ENCODE measurements at regions not wholly inside any gene's neighbourhood (a gene's known extent, or its start where the extent isn't known, plus 50 kb on each side); places are given as distances from the start of the nearest gene placed in this dataset.
"Not testable (repeated sequence)": the region's sequence is repeated elsewhere in the genome, so short reads cannot be mapped to it uniquely, and the experiment has no call there.

DNA sequence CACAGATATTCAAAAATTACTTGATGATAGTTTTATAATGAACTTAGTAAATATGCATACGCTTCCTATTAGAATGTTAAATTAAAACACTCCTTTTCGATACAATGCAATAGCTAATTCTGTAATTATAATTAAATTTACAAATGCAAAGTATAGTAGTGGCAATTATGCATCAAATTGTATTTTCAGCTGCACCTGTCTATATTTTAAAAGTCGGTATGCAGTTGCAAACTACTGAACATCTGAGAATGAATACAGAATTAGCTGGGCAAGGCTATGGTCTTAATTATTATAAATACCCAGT, 110.4 kb upstream of the ARHGAP42 start:
- FAIRE-seq: no peak
- no peak for DNase-seq (ENCODE audit: insufficient read length, low spot score)

DNA sequence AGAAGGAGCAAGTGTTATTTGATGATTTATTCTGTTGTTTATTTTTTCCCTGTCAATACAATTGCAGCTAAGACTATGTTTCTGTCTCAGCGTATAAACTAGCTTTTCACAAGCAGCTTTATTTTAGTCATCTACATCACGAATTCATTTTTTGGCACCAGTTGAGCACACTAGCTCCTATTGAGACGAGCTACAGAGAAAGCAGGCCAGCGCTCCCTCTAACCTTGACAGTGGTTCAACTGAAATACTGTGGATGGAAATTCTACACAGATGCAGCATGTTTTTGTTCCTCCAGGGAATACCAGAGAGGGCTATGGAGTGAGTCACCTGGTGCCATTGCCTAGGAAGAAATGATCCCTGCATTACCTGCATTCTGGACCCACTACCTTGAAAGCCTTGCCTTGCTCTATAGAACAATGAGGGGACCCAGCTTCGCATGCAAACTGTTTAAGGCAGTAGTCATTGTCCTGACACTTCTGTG, 108.2 kb upstream of the ARHGAP42 start:
- FAIRE-seq: no peak
- DNase-seq (ENCODE audit: insufficient read length, low spot score): no peak

DNA sequence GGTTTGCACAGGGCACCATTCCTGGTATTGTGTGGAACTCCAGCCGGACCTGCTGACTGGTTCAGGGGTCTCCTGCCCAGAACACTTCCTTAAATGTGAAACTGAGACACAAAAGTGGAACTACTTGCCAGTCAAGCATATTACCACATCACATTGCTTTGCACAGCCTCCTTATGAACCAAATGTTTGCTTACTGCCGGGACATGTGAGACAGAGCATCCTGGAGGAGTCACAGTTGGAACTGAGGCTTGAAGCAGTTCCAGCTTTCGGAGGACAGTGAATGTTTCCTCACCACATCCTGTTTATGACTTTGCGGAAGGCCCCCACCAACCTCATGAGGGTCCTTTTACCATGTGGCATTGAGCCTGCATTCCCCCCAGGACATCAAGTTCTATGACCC, 105.8 kb upstream of the ARHGAP42 start:
- no peak for DNase-seq (ENCODE audit: insufficient read length, low spot score)

DNA sequence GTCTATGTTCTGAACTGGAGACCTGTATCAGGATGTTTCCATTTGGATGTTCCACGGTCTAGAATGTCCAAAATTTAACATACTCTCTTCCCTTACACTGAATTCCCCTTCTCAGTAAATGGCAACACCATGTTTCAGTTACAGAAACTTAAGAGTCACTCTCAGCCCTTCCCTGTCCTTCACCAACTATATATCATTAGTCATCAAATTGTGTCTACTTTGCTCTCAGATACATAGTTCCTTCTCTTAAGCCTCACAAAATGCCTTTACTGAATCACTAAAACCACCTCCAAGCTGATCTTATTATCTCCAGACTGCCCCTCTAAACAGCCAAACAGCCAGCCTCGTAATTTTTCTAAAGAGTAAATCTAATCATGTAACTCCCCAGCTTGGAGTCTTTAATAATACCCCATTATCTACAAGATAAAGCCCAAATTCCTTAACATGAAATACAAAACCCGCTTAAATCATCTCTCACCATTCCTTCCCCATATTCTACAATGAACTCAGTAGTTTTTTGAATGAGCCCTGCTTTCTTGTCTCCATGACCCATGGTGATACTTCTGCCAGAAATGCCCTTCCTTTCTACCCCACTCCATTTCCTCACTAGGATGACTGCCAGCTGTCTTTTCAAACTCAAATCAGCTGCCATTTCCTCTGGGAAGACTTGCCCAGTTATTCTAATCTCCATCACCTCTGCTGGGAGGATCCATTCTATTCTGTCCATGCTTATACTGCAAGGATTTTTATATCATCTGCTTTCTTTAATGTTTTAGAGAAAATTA, 102.7 kb upstream of the ARHGAP42 start:
- DNase-seq (ENCODE audit: insufficient read length, low spot score) (no peak), FAIRE-seq (no peak)

More for the DNA sequence above, 105.8 kb upstream of the ARHGAP42 start:
- no peak for FAIRE-seq

- no peak for DNase-seq (ENCODE audit: insufficient read length, low spot score)
- FAIRE-seq: no peak
Measured at GRCh38 chr11:100585728-100586127, 101.4 kb upstream of the ARHGAP42 start.

DNA sequence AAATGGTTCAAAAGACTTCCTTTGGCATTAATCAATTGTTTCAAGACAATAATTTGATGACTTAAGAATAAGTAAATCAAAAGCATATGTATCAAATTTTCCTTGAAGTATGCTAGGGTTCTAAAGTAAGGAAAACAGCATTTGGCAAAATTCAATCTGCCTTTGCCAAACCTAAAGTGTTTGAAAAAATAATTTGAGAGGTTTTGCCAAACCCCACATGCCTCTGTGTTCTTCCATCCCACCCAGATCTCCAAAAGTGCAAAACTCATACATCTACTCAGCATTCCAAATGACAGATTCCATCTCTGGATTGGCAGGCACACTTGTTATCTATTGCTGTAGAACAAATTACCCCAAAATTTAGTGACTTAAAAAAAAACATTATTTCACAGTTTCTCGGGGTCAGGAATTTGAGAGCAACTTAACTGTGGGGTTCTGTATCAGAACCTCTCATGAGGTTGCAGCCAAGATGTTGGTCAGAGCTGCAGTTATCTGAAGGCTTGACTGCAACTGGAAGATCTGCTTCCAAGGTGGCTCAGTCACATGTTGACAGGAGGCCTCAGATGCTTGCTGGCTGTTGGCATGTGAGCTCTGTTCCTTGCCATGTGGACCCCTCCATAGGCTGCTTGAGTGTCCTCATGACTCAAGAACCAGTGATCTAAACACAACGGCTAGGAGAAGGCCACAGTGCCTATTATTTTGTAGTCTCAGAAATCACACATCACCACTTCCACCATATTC, 100.6 kb upstream of the ARHGAP42 start:
- no peak for DNase-seq (ENCODE audit: insufficient read length, low spot score)
- no peak for FAIRE-seq

DNA sequence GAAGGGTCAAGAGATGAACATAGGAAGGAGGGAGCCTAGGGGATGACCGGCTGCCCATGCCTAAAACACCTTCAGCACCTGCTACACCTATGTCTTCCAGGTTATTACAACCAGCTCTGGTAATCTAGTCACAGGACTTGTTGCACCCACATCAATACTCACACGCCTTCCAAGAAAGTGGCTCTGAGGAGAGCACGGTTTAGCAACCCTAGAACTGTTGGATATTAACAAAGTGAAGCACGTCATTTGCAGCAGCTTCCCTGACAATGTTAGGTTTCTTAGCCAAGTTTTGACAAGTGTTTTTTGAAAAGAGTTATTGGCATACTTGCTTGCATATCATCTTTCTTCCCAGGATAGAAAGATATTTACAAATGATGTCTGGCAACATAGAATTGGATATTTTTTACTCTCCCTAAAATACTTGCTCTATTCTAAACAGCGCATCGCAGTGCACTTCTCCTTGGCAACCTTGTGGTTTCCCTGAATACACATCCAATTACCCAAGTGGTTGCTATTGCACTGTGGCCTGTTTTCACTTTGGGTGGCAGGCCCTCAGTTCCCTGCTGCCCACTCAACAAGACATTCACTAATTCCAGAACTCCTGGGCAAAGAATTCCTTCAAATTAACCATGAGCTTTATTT, 94.3 kb upstream of the ARHGAP42 start:
- DNase-seq (ENCODE audit: insufficient read length, low spot score) (no peak), FAIRE-seq (no peak)

DNA sequence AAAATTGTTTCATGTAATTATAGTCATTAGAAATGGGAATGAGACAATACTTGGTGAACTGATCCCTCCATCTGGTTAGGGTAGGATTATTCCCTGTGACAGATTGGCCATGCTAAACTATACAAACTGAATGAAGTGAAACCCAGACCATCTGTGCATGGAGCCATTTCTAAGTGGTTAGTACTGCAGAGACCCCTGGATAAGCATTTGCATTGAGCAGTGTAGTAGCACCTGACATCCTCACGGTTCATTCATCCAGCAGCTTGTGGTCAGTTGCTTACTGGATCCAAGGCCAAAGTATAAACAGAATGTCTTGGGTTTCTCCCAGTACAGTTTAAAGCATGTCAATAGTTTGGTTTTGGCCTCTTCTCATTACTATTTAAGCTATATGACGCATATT, 93.8 kb upstream of the ARHGAP42 start:
- DNase-seq (ENCODE audit: insufficient read length, low spot score): no peak
- FAIRE-seq: no peak

GRCh38 chr11:100594320-100594719, 92.8 kb upstream of the ARHGAP42 start:
- no peak for DNase-seq (ENCODE audit: insufficient read length, low spot score)
- no peak for FAIRE-seq

GRCh38 chr11:100600941-100601340, 86.1 kb upstream of the ARHGAP42 start:
- DNase-seq (ENCODE audit: insufficient read length, low spot score) (no peak), FAIRE-seq (no peak)

GRCh38 chr11:100602716-100603115, 84.4 kb upstream of the ARHGAP42 start:
- FAIRE-seq (no peak), DNase-seq (ENCODE audit: insufficient read length, low spot score) (no peak)

- DNase-seq (ENCODE audit: insufficient read length, low spot score); FAIRE-seq: not testable (repeated sequence)
Measured at GRCh38 chr11:100607761-100608160, 79.3 kb upstream of the ARHGAP42 start.

DNA sequence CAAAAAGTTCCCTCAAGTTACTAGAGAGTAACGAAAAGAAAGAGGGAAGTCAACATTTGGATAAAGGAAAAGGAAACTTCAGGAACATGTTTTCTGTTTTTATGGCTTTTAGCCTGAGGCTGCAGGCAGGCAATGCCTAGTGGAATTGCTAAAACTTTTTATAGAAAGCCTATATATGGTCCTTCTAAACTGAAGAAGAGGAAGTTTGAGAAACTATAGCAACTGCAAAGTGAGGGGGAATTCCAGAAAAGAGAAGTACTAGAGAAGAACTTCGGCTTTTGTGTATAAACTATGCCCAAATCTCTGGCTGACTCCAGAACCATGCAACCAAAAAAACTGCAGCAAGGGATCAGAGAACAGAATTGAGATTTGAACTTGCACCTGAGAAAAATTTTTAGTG, 74.3 kb upstream of the ARHGAP42 start:
- DNase-seq (ENCODE audit: insufficient read length, low spot score): no peak
- no peak for FAIRE-seq

- DNase-seq (ENCODE audit: insufficient read length, low spot score) (no peak), FAIRE-seq (no peak)
Measured at GRCh38 chr11:100618914-100619313, 68.2 kb upstream of the ARHGAP42 start.

- no peak for FAIRE-seq
- no peak for DNase-seq (ENCODE audit: insufficient read length, low spot score)
Measured at GRCh38 chr11:100619484-100619883, 67.6 kb upstream of the ARHGAP42 start.

GRCh38 chr11:100622404-100622803, 64.7 kb upstream of the ARHGAP42 start:
- no peak for DNase-seq (ENCODE audit: insufficient read length, low spot score)
- no peak for FAIRE-seq

DNA sequence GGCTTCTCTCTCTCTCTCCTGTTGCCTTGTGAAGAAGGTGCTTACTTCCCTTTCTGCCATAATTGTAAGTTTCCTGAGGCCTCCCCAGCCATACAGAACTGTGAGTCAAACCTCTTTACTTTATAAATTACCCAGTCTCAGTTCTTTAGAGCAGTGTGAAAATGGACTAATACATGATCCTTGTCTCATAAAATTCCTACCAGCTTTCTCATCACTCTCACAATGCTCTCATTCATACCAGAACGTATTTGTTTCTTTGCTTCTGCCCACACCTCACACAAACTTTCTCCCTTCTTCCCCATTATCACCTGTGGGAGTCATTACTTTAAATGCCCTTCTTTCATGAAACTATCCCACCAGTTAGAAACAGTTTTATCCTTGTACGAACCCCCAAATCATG, 62.7 kb upstream of the ARHGAP42 start:
- FAIRE-seq (no peak), DNase-seq (ENCODE audit: insufficient read length, low spot score) (no peak)

GRCh38 chr11:100625041-100625440, 62.0 kb upstream of the ARHGAP42 start:
- DNase-seq (ENCODE audit: insufficient read length, low spot score) (no peak), FAIRE-seq (no peak)

- FAIRE-seq (no peak), DNase-seq (ENCODE audit: insufficient read length, low spot score) (no peak)
Measured at GRCh38 chr11:100629671-100630070, 57.4 kb upstream of the ARHGAP42 start.

DNA sequence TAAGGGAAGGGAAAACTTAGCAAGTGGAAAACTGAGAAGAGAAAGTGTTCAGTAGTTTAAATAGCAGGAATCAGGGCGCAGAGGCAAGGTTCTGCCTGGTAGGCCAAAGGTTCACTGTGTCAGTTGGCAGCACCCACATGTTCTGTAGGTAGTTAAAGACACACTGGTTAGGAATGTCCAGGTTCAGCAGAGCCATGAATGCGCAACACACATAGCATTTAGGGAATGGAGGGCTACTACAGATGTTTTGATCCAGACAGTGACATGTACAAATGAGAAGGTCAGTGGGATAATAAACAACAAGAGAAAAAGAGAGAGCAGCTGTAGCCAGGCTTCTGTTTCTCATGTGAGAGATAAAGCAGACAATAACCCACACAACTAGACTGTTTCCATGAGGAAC, 56.2 kb upstream of the ARHGAP42 start:
- FAIRE-seq (no peak), DNase-seq (ENCODE audit: insufficient read length, low spot score) (no peak)

DNA sequence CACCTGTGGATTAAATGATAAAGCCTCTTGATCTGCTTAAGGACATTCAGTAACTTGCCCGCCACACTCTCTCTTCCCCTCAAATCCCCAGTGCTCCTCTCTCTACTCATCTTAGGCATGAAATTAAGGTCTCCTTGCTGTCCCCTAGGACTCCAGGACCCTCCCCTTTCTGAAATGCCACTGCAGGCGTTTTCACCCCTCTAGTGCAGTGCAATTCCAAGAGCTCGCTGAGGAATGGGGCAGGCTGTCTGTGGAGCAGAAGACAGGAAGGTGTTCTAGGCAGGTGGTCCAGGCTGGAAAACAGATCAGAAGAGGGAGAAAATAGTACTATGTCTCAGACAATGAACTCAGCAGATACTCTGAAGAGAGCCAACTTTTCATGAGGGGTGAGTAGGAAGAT, 55.8 kb upstream of the ARHGAP42 start:
- FAIRE-seq (no peak), DNase-seq (ENCODE audit: insufficient read length, low spot score) (no peak)

- no peak for DNase-seq (ENCODE audit: insufficient read length, low spot score)
- no peak for FAIRE-seq
Measured at GRCh38 chr11:100632941-100633452, 54.1 kb upstream of the ARHGAP42 start.

All from GM19239 (cell line).